ENCODE measurements at regions not wholly inside any gene's neighbourhood (a gene's known extent, or its start where the extent isn't known, plus 50 kb on each side); places are given as distances from the start of the nearest gene placed in this dataset.

DNA sequence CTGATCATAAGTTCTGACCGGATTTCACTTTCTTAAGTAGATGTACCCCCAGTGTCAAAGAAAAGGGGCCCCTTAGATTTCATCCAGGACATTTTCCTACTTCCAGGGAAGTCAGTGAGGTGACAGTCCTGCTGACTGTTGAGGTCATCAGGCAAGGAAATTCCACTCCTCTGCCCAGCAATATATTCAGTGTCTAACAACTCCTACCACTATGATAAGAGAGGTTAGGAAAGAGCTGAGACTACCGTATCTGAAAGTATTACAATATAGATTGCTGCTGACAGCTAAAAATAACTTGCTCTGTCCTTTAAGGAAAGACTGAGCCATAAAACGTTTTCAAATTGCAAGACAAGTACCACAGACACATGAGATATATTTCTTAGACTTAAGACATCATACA lies 325.1 kb downstream of the EFNB2 start:
- Histone ChIP-seq H3K4me3 (no peak overlapping the region), H3K36me3 (ENCODE audit: low read depth) (no peaks in the 10 kb centered on the region), H3K4me1 (ENCODE audit: low read depth) (no peaks in the 10 kb centered on the region), H3K9me3 (no peaks in the 10 kb centered on the region)
- intact Hi-C loops (cut with DNase I, micrococcal nuclease), result no loop called here
- DNase-seq, result no peak
- ATAC-seq, result peak; percentile 80
- TF ChIP-seq, protein P1, sequence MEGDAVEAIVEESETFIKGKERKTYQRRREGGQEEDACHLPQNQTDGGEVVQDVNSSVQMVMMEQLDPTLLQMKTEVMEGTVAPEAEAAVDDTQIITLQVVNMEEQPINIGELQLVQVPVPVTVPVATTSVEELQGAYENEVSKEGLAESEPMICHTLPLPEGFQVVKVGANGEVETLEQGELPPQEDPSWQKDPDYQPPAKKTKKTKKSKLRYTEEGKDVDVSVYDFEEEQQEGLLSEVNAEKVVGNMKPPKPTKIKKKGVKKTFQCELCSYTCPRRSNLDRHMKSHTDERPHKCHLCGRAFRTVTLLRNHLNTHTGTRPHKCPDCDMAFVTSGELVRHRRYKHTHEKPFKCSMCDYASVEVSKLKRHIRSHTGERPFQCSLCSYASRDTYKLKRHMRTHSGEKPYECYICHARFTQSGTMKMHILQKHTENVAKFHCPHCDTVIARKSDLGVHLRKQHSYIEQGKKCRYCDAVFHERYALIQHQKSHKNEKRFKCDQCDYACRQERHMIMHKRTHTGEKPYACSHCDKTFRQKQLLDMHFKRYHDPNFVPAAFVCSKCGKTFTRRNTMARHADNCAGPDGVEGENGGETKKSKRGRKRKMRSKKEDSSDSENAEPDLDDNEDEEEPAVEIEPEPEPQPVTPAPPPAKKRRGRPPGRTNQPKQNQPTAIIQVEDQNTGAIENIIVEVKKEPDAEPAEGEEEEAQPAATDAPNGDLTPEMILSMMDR (IDR thresholded peaks at IDR 0.05), result no peak

DNA sequence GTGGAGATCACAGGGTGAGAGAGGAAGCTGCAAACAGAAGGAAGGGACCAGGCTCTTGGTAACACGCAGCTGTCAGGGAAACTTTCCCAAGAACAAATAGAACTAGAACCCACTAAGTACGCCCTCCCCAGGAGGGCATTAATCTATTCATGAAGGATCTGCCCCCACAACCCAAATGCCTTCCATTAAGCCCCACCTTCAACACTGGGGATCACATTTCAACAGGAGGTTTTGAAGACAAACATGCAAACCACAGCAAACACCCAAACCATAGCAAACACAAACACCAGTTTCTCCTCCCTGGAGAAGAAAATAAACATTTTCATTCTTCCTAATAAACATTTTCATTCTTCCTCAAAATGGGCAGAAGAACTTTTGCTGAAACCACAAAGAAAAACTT lies 329.6 kb downstream of the EFNB2 start:
- intact Hi-C loops (cut with DNase I, micrococcal nuclease), result no loop called here
- ATAC-seq (no peak), DNase-seq (no peak)
- Histone ChIP-seq H3K4me3 (no peak overlapping the region), H3K9me3 (no peaks in the 10 kb centered on the region), H3K36me3 (ENCODE audit: low read depth) (no peaks in the 10 kb centered on the region), H3K4me1 (ENCODE audit: low read depth) (no peaks in the 10 kb centered on the region)
- TF ChIP-seq, protein P1 (IDR thresholded peaks at IDR 0.05), result no peak

DNA sequence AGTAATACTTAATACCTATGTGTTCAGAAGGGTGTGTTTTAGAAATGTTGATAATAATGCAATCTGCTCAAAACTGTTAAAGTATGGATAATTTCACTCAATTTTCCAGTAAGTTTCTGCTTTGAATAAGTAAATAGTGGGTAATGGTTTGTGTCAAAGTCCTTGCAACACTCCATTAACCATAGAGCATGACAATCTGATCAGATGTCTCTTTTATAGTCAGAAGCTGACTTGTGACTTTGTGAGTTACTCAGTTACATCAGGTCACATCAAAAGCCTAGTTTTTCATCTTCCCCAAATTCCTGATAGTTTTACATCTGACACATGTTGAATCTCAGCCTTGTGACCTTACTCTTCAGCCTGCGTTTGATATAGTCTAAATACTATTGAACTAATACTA lies 338.0 kb downstream of the EFNB2 start:
- Histone ChIP-seq H3K4me3 (no peak overlapping the region), H3K4me1 (ENCODE audit: low read depth) (no peaks in the 10 kb centered on the region), H3K36me3 (ENCODE audit: low read depth) (no peaks in the 10 kb centered on the region), H3K9me3 (no peaks in the 10 kb centered on the region)
- no peak for ATAC-seq
- intact Hi-C loops (cut with DNase I, micrococcal nuclease), result no loop called here
- DNase-seq, result no peak
- TF ChIP-seq, protein P1 (IDR thresholded peaks at IDR 0.05), result no peak

DNA sequence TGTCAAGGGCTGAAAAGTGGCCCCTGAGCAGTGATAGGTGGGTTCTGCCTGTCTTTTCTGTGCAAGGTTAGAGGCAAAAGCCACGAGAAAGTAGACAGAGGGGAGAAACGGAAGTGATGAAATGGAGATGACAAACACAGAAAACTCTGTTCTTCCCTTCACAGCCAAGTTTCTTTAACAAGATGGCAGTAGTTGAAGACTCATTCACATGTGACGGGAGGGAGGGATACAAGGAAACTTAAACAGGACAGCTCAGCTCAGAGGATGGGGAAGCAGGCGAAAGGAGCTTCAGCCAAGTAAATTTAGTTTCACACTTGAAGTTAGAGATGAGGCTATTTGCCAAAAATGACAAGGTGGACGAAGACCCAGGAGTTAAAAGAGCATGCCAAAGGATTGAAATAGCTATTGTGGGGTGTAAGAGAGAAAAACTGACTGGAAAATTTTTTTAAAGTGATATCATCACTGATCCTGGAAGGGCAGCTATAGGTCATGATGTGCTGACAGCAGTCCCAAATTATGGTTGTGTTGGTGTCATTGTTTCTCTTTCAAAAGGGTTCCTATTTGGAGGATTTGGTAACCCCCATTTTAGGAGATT lies 347.9 kb downstream of the EFNB2 start:
- DNase-seq, result no peak
- H3K9me3 ChIP-seq, result no peaks in the 10 kb centered on the region
- intact Hi-C loops (cut with DNase I, micrococcal nuclease), result no loop called here
- no peaks in the 10 kb centered on the region for H3K36me3 ChIP-seq (ENCODE audit: low read depth)
- TF ChIP-seq, protein P1 (IDR thresholded peaks at IDR 0.05), result no peak
- no peaks in the 10 kb centered on the region for H3K4me1 ChIP-seq (ENCODE audit: low read depth)
- no peak for ATAC-seq
- H3K4me3 ChIP-seq, result no peak overlapping the region

DNA sequence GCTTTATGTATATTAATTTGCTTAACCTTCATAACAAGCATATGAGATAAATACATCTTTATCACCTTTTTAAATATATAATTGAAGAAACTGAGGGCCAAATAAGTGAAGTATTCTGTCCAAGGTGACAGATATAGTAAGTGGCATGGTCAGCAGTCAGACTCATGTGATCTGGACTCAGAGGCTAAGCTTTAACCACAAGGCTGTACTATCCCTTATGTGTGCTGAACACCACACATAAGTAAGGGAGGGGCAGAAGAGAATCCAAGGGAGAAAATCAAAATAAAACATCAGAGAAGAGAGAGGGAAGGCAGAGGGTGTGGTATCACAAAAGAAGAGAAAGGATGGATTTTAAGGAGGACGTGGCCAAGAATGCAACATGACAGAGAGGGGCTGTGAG lies 348.4 kb downstream of the EFNB2 start:
- Histone ChIP-seq H3K36me3 (ENCODE audit: low read depth) (no peaks in the 10 kb centered on the region), H3K4me1 (ENCODE audit: low read depth) (no peaks in the 10 kb centered on the region), H3K4me3 (no peak overlapping the region), H3K9me3 (no peaks in the 10 kb centered on the region)
- DNase-seq (no peak), ATAC-seq (no peak)
- intact Hi-C loops (cut with DNase I, micrococcal nuclease), result no loop called here
- TF ChIP-seq, protein P1 (IDR thresholded peaks at IDR 0.05), result no peak
